Anterior cingulate cortex (tissue), 58 donors: ENCODE measurements at regions not wholly inside any gene's neighbourhood (a gene's known extent, or its start where the extent isn't known, plus 50 kb on each side); places are given as distances from the start of the nearest gene placed in this dataset.

Experiments
- DNase-seq, 58 donors: peaks; one replicate each; lab custom pipeline; 2025; lab: John Stamatoyannopoulos, UW

DNA sequence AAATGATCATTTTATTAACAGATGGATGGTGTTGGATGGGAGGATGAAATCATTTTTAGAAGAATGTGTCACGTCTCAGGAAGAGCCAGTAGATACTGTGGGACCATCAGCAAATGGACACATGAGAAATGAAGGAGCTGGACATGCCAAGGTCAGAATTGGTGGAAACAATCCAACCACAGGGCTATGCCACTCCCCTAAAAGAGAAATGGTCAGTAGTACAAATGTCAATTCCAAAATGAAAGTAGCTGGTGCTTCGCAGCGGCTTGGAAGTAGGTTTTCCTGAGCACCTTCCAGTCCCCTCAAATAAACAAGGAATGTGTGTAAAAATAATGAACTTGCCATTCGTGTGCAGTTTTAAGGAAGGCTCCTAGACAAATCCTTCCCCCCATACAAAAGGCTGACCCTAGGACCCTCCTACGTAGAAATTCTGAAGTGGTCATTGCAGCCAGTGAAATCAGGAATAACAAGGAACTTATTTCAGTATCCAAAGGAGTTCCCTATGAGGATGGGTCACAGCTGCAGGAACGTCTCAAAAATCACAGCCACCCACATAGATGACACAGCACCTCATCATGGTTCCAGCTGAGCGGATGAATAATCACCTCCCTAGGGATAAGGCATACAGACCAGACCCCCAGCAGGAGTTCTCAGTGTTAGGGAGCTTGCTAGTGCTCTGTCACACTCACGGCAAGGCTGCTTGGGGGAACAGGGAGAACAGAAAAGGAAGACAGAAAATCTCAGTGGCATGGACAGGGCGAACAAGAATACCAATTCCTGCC lies 239.2 kb downstream of the HS3ST3A1 start:
- DNase-seq: no peak

DNA sequence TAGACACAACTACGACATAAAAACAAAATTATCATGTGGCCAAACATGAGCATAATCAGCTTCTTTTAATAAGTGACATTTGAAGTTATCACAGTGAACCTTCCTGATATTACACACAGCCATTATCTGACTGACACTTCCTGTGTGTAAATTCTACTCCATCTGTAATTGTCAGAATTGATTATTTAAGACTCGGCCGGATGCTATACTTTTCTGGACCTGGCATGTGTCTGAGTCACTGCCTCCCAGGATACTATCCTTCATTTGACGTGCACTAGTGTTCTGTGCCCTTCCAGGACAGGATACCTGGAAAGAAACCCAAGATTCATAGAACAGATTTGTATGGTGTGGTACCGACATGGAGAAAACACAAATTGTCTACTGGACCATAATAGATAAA lies 242.0 kb downstream of the HS3ST3A1 start:
- DNase-seq: no peak

- DNase-seq: no peak
Measured at GRCh38 chr17:13355054-13355453, 246.7 kb downstream of the HS3ST3A1 start.

DNA sequence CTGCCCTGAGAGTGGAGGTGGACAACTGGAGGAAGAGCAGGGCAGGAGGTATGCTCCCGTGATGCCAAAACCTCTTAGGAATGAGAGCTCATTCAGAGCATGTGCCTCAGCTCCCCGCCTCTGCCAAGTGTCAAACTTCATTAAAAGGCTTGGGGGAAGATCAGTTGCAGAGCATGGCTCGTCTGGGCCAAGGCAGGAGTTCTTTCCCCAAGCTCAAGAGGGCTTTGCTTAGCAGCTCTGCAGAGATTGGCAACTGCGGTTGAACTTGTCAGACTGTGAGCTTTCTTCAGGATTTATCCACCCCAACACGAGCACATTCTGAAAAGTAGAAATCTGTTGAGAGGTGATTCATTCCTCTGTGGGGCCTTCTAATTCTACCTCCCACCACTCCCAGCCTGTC lies 248.1 kb downstream of the HS3ST3A1 start:
- no peak for DNase-seq

GRCh38 chr17:13352747-13353415 lies 248.8 kb downstream of the HS3ST3A1 start:
- no peak for DNase-seq

DNA sequence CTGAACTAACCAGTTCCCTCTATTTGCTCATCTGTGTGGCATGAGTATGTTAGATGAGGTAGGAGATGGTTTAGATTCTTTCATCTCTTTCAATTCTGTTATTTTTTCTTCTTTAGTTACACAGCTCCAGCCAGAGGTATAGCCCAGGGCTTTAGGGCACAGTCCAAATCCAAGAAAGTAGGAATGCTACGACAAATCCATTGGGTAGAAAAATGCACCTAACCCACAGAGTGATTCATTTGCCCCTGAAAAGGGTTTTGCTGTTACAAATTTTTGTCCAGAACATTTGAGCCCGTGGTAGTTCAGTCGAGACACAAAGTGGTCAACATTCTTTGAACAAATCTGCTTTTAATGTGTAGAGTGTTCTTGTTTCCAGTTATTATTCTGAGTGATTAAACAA lies 250.7 kb downstream of the HS3ST3A1 start:
- no peak for DNase-seq

DNA sequence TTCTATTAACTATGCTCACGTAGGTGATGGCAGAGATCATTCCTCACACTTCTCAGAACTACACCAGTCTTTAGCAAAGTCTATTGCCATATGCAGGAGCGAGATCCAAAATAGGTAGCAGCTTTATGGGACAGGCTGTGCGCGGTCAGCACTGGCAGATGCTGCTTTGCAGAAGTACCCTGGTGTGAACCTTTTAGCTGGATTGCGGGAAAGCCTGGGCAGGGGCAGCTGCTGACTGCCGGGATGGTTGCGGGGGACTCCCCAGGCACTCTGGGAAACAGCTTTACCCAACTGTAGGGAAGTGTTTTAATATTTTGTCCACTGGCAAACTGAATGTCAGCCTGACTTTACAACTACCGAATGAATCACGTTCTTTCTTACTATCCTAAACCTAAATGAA lies 251.3 kb downstream of the HS3ST3A1 start:
- no peak for DNase-seq

- no peak for DNase-seq
Measured at GRCh38 chr17:13346996-13347762, 254.6 kb downstream of the HS3ST3A1 start.

GRCh38 chr17:13346592-13346991 lies 255.1 kb downstream of the HS3ST3A1 start:
- no peak for DNase-seq

DNA sequence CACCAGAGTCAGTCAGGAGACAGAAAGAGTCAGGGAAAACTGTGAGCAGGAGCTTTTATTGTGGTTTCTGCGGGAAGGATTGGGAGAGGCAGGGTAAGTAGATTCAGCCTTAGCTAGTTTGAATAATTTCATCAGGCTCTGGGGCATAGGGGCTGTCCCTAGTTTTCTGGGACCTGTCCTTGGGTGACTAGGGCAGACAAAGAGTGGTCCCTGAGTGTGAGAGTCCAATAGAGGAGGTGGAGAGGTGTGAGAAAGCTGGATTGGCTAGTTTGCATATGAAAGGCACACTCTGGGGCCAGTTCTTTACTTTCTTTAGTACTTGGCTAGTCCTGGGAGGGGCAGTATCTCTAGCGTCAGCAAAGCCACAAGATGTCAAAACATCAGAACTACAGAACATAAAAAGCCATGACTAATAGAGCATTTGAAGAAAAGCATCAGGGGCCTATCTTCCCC lies 255.6 kb downstream of the HS3ST3A1 start:
- no peak for DNase-seq

GRCh38 chr17:13338421-13338820 lies 263.3 kb downstream of the HS3ST3A1 start:
- no peak for DNase-seq

- DNase-seq: peak in 9 of 58 donors; percentile 0 to 17 (median 4)
Measured at GRCh38 chr17:13337864-13338371, 263.8 kb downstream of the HS3ST3A1 start.

- DNase-seq: no peak
Measured at GRCh38 chr17:13337151-13337550, 264.6 kb downstream of the HS3ST3A1 start.

- DNase-seq: no peak
Measured at GRCh38 chr17:13334374-13334773, 267.4 kb downstream of the HS3ST3A1 start.

DNA sequence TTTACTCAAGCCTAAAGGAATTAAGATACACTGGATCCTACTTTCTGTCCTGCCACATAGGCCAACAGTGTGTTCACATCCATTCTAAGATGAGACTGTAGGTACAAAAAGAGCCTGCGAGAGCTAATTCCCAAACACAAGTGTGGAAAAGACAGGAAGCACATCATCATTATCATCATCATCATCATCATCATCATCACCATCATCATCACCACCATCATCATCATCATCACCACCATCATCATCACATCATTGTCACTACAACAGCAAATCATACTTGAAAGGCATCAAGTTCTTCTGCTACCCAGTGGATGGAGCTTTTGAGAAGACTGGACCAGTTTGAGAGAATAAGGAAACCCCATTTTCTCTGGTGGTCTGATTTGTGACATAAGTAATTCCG lies 268.1 kb downstream of the HS3ST3A1 start:
- DNase-seq: no peak

GRCh38 chr17:13332207-13332606 lies 269.5 kb downstream of the HS3ST3A1 start:
- no peak for DNase-seq

- no peak for DNase-seq
Measured at GRCh38 chr17:13329421-13329820, 272.3 kb downstream of the HS3ST3A1 start.

- DNase-seq: no peak
Measured at GRCh38 chr17:13323990-13324389, 277.7 kb downstream of the HS3ST3A1 start.

GRCh38 chr17:13321951-13322701 lies 279.6 kb downstream of the HS3ST3A1 start:
- no peak for DNase-seq

DNA sequence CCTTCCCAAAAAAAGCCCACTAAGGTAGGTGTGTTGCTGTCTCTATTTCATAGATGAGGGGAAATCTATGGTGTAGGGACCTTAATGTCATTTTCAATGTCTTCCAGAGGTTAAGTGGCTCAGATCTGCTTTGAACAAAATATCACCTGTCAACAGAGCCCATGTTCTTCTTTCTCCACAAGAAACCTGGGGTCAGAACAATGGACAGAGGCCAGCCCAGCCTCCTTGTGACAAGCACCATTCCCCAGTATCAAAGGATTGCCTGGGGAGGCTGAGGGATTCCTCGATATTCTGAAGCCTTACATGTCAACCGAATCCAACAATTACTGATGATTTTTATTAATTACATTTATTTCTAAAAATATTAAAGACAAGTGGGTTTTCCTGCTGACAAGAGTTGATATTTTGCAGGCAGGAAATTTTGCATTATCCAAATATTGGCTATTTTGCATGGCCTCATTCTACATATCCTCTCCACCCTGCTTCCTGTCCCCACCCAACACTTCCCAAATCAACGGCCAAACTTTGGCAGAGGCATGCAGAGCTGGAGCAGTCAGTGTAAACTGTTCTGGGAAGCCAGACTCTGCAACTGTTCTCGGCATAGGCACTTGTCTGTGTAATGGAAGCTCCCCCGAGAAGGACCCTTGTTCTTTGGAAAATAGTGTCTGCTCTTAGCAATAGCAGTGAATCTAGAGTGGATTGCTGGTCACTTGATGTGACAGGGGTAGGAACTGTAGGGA lies 281.5 kb downstream of the HS3ST3A1 start:
- DNase-seq: no peak
